H1 (cell line): ENCODE measurements at regions not wholly inside any gene's neighbourhood (a gene's known extent, or its start where the extent isn't known, plus 50 kb on each side); places are given as distances from the start of the nearest gene placed in this dataset.

Source experiments
- CTCF ChIA-PET: fragments of 300-600 bp; sonication (Branson Sonifier 250); formaldehyde crosslinking; loops from one replicate; lab custom pipeline; 2021; ENCODE audit not compliant: partially characterized antibody; lab: Charles Lee
- POLR2A ChIA-PET: fragments of 300-600 bp; sonication (Branson Sonifier 250); formaldehyde crosslinking; loops from one replicate; lab custom pipeline; 2021; ENCODE audit warnings: inconsistent platforms; ENCODE audit not compliant: partially characterized antibody; lab: Charles Lee
- DNase-seq, 2 experiments: peaks; one replicate each; pipeline versions ENCODE4 v3.0.0 to v3.0.0-alpha.2; 2010 to 2022; ENCODE audit warnings: low spot score in 2 of 2, low read depth in 1 of 2, mixed read lengths in 1 of 2
- FAIRE-seq: peaks from 2 replicates; lab custom pipeline; 2011; peaks lifted over from hg19 to GRCh38; lab: Jason Lieb, UNC
- H2AFZ ChIP-seq: 2 replicates; pipeline ENCODE4 v1.8.1; 2012; ENCODE audit warnings: low read length, inconsistent platforms
- H2AK5ac ChIP-seq: 2 replicates; pipeline ENCODE4 v1.6.1; 2013; ENCODE audit warnings: low read depth, low read length
- H2BK120ac ChIP-seq: replicated peaks from 2 replicates; pipeline ENCODE3; 2013; ENCODE audit warnings: low read depth, low read length, inconsistent platforms
- H2BK12ac ChIP-seq: 2 replicates; pipeline ENCODE4 v1.6.1; 2013; ENCODE audit warnings: low read depth, low read length
- H2BK15ac ChIP-seq: 2 replicates; pipeline ENCODE4 v1.6.1; 2013; ENCODE audit warnings: low read length
- H2BK20ac ChIP-seq: 2 replicates; pipeline ENCODE4 v1.6.1; 2013; ENCODE audit warnings: low read length
- H2BK5ac ChIP-seq: 2 replicates; pipeline ENCODE4 v1.6.1; 2013; ENCODE audit warnings: low read depth, low read length
- H3K14ac ChIP-seq: 2 replicates; pipeline ENCODE4 v1.6.1; 2013; ENCODE audit warnings: inconsistent platforms; ENCODE audit not compliant: insufficient read length
- H3K18ac ChIP-seq: 2 replicates; pipeline ENCODE4 v1.6.1; 2013; ENCODE audit warnings: low read length; ENCODE audit errors: extremely low read depth
- H3K23ac ChIP-seq: 2 replicates; pipeline ENCODE4 v1.6.1; 2013; ENCODE audit warnings: inconsistent platforms; ENCODE audit not compliant: insufficient read length
- H3K23me2 ChIP-seq: 2 replicates; pipeline ENCODE4 v1.6.1; 2013; ENCODE audit warnings: low read depth, low read length
- H3K27ac ChIP-seq: 2 replicates; pipeline ENCODE4 v1.6.1; 2011; ENCODE audit warnings: low read depth, low read length, inconsistent platforms
- H3K27me3 ChIP-seq, 4 experiments: replicated peaks in 1 of 4; 1 replicate in 1 of 4; 2 replicates in 3 of 4; pipeline versions ENCODE4 v1.6.1 to v1.8.1; 2011 to 2013; ENCODE audit warnings: low read length in 3 of 4, mild to moderate bottlenecking in 3 of 4, inconsistent platforms in 2 of 4, mixed read lengths in 2 of 4, moderate library complexity in 1 of 4; ENCODE audit not compliant: control insufficient read depth in 3 of 4, insufficient read depth in 3 of 4; ENCODE audit errors: extremely low read depth in 1 of 4
- H3K36me3 ChIP-seq, 4 experiments: 2 replicates each; pipeline versions ENCODE4 v1.6.1 to v1.8.1; 2011 to 2013; ENCODE audit warnings: mild to moderate bottlenecking in 4 of 4, low read length in 3 of 4, moderate library complexity in 2 of 4, control low read depth in 1 of 4, inconsistent platforms in 1 of 4; ENCODE audit not compliant: insufficient read depth in 4 of 4, control insufficient read depth in 2 of 4
- H3K4ac ChIP-seq: replicated peaks from 2 replicates; pipeline ENCODE3; 2013; ENCODE audit warnings: low read length, low read depth, mixed read lengths, inconsistent platforms; ENCODE audit not compliant: insufficient read length
- H3K4me1 ChIP-seq, 4 experiments: replicated peaks in 1 of 4; 1 replicate in 1 of 4; 2 replicates in 3 of 4; pipeline versions ENCODE4 v1.6.1 to v1.8.1; 2011 to 2013; ENCODE audit warnings: low read length in 3 of 4, inconsistent platforms in 2 of 4, mixed read lengths in 1 of 4; ENCODE audit not compliant: insufficient read depth in 4 of 4, control insufficient read depth in 3 of 4
- H3K4me2 ChIP-seq, 2 experiments: 2 replicates each; pipeline versions ENCODE4 v1.6.1 to v1.8.1; 2011 to 2013; ENCODE audit warnings: low read depth in 2 of 2, low read length in 2 of 2, control low read depth in 1 of 2, inconsistent platforms in 1 of 2, mild to moderate bottlenecking in 1 of 2; ENCODE audit not compliant: insufficient read depth in 1 of 2
- H3K4me3 ChIP-seq, 4 experiments: fragments of 200-600, 300-600 bp in 1 of 4; sonication (generic), shearing (Covaris generic), sonication (Bioruptor Twin) in 1 of 4; 2 replicates each; pipeline versions ENCODE4 v1.5.1 to v1.8.1; 2011 to 2016; ENCODE audit warnings: low read length in 4 of 4, low read depth in 3 of 4, control low read depth in 2 of 4, inconsistent platforms in 2 of 4, mild to moderate bottlenecking in 2 of 4, mixed read lengths in 1 of 4, moderate library complexity in 1 of 4; ENCODE audit not compliant: insufficient read depth in 2 of 4; ENCODE audit errors: extremely low read depth in 1 of 4
- H3K56ac ChIP-seq: replicated peaks from 2 replicates; pipeline ENCODE3; 2013; ENCODE audit warnings: low read depth, mild to moderate bottlenecking, mixed read lengths, low read length, inconsistent platforms; ENCODE audit not compliant: insufficient read length
- H3K79me1 ChIP-seq: 2 replicates; pipeline ENCODE4 v1.6.1; 2013; ENCODE audit warnings: low read depth, low read length, control low read depth
- H3K79me2 ChIP-seq, 2 experiments: 2 replicates each; pipeline versions ENCODE4 v1.6.1 to v1.8.1; 2012 to 2013; ENCODE audit warnings: low read length in 2 of 2, mild to moderate bottlenecking in 2 of 2, inconsistent platforms in 1 of 2; ENCODE audit not compliant: insufficient read depth in 2 of 2, control insufficient read depth in 1 of 2
- H3K9ac ChIP-seq, 4 experiments: replicated peaks in 1 of 4; 1 replicate in 1 of 4; 2 replicates in 3 of 4; pipeline versions ENCODE4 v1.6.1 to v1.8.1; 2011 to 2013; ENCODE audit warnings: low read depth in 3 of 4, low read length in 3 of 4, control low read depth in 2 of 4, mild to moderate bottlenecking in 2 of 4, moderate library complexity in 2 of 4, inconsistent platforms in 1 of 4; ENCODE audit errors: extremely low read depth in 1 of 4
- H3K9me3 ChIP-seq, 2 experiments: 2 replicates each; pipeline versions ENCODE4 v1.6.1 to v1.8.1; 2012 to 2013; ENCODE audit warnings: mild to moderate bottlenecking in 2 of 2, moderate library complexity in 2 of 2, control low read depth in 1 of 2, inconsistent platforms in 1 of 2, low read depth in 1 of 2, low read length in 1 of 2, mixed read lengths in 1 of 2; ENCODE audit not compliant: insufficient read depth in 2 of 2
- H4K20me1 ChIP-seq, 2 experiments: replicated peaks in 1 of 2; 2 replicates each; pipeline versions ENCODE3 to v1.8.1; 2011 to 2013; ENCODE audit warnings: inconsistent platforms in 2 of 2, low read length in 2 of 2, mild to moderate bottlenecking in 1 of 2; ENCODE audit not compliant: insufficient read depth in 2 of 2, control insufficient read depth in 1 of 2
- H4K5ac ChIP-seq: 2 replicates; pipeline ENCODE4 v1.6.1; 2013; ENCODE audit warnings: low read length, low read depth, mixed read lengths, inconsistent platforms; ENCODE audit not compliant: insufficient read length
- H4K8ac ChIP-seq: 2 replicates; pipeline ENCODE4 v1.8.0; 2013; ENCODE audit warnings: mild to moderate bottlenecking, moderate library complexity, low read length, inconsistent platforms; ENCODE audit not compliant: insufficient read depth; ENCODE audit errors: extremely low read depth
- H4K91ac ChIP-seq: replicated peaks from 2 replicates; pipeline ENCODE3; 2013; ENCODE audit warnings: low read length, mixed read lengths, inconsistent platforms; ENCODE audit not compliant: insufficient read length
- EGR1 ChIP-seq: IDR thresholded peaks from 2 replicates; pipeline ENCODE4 v1.6.1; 2011; ENCODE audit warnings: low read depth, low read length, borderline replicate concordance
- TAF1 ChIP-seq: IDR thresholded peaks from 2 replicates; pipeline ENCODE4 v1.6.1; 2011; ENCODE audit warnings: mild to moderate bottlenecking, low read depth, low read length
- WGBS, 2 experiments: shearing (Covaris generic) in 1 of 2; methylation state at CpG; one replicate each; pipeline versions ENCODE4 v1.1.6 to v1.1.7; 2013 to 2015; ENCODE audit warnings: low lambda C conversion rate in 2 of 2, mixed read lengths in 2 of 2, inconsistent platforms in 1 of 2, low coverage in 1 of 2, missing lambda C conversion rate in 1 of 2; ENCODE audit not compliant: insufficient replicate concordance in 2 of 2, insufficient coverage in 1 of 2, insufficient read length in 1 of 2; ENCODE audit errors: extremely low coverage in 1 of 2, missing lambda C conversion rate in 1 of 2; 5-methylcytosine and 5-hydroxymethylcytosine counted together

- Histone ChIP-seq H2AK5ac (no peak overlapping the region), H3K23ac (no peak overlapping the region), H2AFZ (no peak overlapping the region), H3K56ac (no peak overlapping the region), H3K27me3 (no peaks in the 10 kb centered on the region), H4K91ac (no peak overlapping the region), H3K23me2 (no peaks in the 10 kb centered on the region), H3K4me1 (peaks cover 0 to 4% (median 0%) of the 10 kb centered on the region in 4 experiments; a peak in 1 of 7 replicates), H3K27ac (no peak overlapping the region), H2BK5ac (no peak overlapping the region), H3K9ac (no peak overlapping the region), H3K4me3 (no peak overlapping the region), H3K79me2 (no peaks in the 10 kb centered on the region), H2BK20ac (no peak overlapping the region), H3K4ac (no peak overlapping the region), H4K8ac (no peak overlapping the region), H3K4me2 (no peak overlapping the region), H3K36me3 (no peaks in the 10 kb centered on the region), H3K18ac (no peak overlapping the region), H2BK120ac (no peak overlapping the region), H4K20me1 (no peaks in the 10 kb centered on the region), H3K14ac (no peak overlapping the region), H2BK15ac (no peak overlapping the region), H3K9me3 (no peaks in the 10 kb centered on the region), H2BK12ac (no peak overlapping the region), H4K5ac (no peak overlapping the region), H3K79me1 (no peaks in the 10 kb centered on the region; the same call in 1 of the 2 replicates)
- ChIA-PET POLR2A (interaction anchor here (0.7 kb wide), 1 partner anchor 839 kb away, joined by 3 read pairs; no protein-coding TSS in a partner anchor), CTCF (interaction anchor here (0.7 kb wide), 2 partner anchors 47 to 267 kb away, joined by 3 read pairs; no protein-coding TSS in a partner anchor)
- FAIRE-seq (no peak), DNase-seq (no peak)
- 91% methylated on average over 1 of the region's 1 CpG; no CpG with 5 or more reads in 1 of the 2 experiments for WGBS, 2 experiments
- no peak for TF ChIP-seq EGR1
- no peak for TF ChIP-seq TAF1
These were observed 63.5 kb upstream of the DOCK9 start for GRCh38 chr13:99041337-99041736.
